ENCODE measurements at regions not wholly inside any gene's neighbourhood (a gene's known extent, or its start where the extent isn't known, plus 50 kb on each side); places are given as distances from the start of the nearest gene placed in this dataset.

GRCh38 chr4:14428125-14428524 is 574.2 kb upstream of the CPEB2 start:
- DNase-seq (ENCODE audit: low read depth in 2 of 2): no peak

GRCh38 chr4:14431155-14432134 is 570.8 kb upstream of the CPEB2 start:
- DNase-seq (ENCODE audit: low read depth in 2 of 2): no peak

GRCh38 chr4:14434483-14434882 is 567.8 kb upstream of the CPEB2 start:
- DNase-seq (ENCODE audit: low read depth in 2 of 2): no peak

- no peak for DNase-seq (ENCODE audit: low read depth in 2 of 2)
Observed at GRCh38 chr4:14434916-14435315, 567.4 kb upstream of the CPEB2 start.

DNA sequence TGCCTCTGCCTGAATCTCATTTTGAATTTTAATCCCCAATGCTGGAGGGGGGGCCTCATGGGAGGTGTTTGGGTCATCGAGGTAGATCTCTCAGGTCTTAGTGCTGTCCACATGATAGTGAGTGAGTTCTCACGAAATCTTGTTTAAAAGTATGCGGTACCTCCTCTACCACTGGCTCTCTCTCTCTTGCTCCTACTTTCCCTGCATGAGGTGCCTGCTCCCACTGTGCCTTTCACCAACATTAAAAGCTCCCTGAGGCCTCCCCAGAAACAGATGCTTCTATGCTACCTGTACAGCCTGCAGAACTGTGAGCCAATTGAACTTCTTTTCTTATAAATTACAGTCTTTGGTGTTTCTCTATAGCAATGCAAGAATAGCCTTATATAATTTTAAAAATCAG is 560.7 kb upstream of the CPEB2 start:
- no peak for DNase-seq (ENCODE audit: low read depth in 2 of 2)

GRCh38 chr4:14445882-14446281 is 556.4 kb upstream of the CPEB2 start:
- DNase-seq (ENCODE audit: low read depth in 2 of 2): no peak

DNA sequence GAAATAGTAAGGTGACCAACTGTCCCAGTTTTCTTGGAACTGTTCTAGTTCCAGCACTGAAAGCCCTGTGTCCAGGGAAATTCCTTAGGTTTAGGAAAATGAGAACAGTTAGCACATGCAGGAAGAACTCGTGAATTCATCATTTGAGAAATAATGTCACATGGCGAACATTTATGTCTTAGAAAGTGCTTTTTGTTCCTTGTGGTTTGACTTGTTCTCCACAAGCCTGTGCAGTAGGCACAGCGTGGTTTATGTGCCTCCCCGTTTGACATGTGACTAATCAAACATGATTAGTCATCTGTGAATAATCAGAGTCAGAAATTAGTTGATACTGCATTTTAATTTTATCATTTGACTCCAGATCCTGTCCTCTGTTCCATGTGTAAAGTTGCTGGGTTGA is 556.0 kb upstream of the CPEB2 start:
- DNase-seq (ENCODE audit: low read depth in 2 of 2): no peak

GRCh38 chr4:14446904-14447303 is 555.4 kb upstream of the CPEB2 start:
- no peak for DNase-seq (ENCODE audit: low read depth in 2 of 2)

DNA sequence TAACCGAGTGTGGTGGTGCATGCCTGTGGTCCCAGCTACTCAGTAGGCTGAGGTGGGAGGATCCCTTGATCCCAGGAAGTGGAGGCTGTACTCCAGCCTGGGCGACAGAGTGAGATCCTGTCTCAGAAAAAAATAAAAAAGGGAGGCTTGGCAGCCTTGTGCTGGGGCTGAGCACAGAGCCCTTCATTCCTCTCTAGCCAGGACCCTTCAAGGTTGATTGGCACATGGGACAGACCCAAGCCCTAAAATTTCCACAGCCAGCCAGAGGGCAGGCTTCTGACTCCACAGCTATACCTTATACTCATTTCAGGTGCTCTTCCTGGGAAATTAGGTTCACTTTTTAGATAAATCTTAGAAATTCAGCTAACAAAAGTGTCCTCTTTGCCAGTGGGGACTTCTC is 553.0 kb upstream of the CPEB2 start:
- DNase-seq (ENCODE audit: low read depth in 2 of 2): no peak

DNA sequence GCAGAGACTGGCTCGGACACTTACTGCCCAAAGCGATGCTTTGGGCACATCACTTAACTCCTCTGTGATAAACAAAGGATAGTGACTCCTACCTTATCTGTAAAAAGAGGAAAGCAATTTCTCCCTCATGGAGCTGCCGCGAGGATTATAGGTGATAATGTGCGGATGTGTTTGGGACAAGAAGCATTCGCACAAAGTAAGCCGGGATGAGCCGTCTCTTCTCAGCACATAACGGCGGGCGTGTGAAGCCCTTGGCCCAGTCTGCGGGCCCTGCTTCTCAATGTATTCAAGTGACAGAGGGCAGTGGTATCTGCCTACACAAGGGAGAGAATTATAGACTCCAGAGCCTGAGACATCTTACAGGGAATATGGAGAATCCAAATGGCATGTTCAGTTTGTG is 550.3 kb upstream of the CPEB2 start:
- no peak for DNase-seq (ENCODE audit: low read depth in 2 of 2)

DNA sequence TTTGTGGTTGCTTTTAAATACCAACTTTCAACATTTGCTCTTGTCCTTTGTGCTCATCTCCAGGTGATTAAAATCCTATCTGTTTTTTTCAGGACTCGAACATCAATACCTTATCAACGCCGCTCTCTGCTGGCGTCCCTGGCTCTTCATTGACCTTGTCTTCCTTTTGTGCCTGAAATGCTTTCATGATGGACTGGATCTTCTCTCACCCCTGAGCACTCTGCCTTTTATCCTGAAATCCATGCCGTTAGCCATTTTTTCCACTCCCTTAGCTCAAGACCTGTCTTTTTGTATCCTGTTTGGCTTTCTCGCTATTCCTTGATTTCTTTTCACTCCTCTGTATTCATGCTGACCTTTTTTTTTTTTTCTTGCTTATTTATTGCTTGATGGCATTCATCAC is 549.5 kb upstream of the CPEB2 start:
- DNase-seq (ENCODE audit: low read depth in 2 of 2): no peak

DNA sequence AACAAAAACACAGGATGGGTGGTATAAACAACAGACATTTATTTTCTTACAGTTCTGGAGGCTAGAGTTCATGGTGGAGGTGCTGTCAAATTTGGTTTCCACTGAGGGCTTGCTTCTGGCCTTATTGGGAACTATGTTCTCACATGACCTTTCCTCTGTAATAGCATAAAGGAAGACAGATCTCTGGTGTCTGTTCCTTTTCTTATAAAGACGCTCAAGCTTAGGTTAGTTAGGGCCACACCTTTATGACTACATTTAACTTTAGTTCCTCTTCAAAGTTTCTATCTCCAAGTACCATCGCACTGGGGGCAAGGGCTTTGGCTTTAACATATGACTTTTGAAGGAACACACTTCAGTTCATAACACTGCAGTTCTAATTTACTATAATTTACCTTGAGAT is 543.8 kb upstream of the CPEB2 start:
- no peak for DNase-seq (ENCODE audit: low read depth in 2 of 2)

DNA sequence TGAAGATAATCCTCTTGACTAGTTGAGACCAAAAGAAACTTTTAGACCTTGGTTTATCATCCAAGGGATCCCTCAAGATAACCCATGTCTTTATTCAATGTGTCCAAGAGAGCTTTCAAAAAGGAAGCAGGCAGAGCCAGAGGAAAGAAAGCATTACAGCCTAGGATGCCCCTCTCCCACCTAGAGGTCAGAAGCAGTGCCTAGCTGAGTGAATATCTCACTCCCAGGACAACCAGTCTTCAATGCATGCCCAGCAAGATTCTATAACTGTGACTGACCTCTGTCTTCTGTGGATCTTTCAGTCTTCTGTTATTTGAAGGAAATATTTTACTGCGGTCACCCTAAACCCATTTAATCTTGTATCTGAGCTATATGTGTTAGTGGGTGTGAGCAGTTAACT is 537.2 kb upstream of the CPEB2 start:
- DNase-seq (ENCODE audit: low read depth in 2 of 2): no peak

- DNase-seq (ENCODE audit: low read depth in 2 of 2): no peak
Observed at GRCh38 chr4:14465507-14465906, 536.8 kb upstream of the CPEB2 start.

DNA sequence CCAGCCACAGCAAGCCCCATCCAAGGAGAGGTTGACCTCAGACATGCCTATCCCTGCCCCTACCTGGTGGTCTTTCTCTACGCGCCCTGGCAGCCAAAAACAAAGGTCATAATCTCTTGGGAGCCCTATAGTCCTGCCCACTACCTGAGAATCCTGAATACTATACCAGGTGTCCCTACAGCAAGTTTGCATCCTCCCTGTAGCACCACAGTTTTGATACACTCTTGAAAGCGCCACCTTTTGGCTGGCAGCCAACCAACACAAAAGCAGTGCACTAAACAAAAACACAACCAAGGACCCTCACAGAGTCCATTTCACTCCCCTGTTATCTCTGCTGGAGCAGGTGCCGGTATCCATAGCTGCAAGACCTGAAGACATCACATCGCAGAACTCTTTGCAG is 523.8 kb upstream of the CPEB2 start:
- no peak for DNase-seq (ENCODE audit: low read depth in 2 of 2)

DNA sequence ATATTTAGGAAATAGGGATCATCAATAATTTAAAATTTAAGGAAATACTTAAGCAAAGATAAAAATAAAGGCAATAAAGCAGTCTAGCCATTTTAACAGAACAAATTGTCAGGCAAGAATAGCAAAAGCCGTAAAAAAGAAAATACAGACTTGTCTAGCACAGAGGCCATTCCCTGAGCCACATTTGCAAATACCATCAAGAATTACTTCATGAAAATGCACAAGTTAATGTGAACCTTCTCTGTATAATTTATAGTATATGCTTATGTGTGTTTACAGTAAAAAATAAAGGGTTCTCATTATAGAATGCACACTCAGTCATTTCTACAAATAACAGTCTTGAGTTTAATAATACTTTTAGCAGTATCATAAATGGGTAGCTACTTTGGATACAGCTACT is 505.9 kb upstream of the CPEB2 start:
- DNase-seq (ENCODE audit: low read depth in 2 of 2): no peak

DNA sequence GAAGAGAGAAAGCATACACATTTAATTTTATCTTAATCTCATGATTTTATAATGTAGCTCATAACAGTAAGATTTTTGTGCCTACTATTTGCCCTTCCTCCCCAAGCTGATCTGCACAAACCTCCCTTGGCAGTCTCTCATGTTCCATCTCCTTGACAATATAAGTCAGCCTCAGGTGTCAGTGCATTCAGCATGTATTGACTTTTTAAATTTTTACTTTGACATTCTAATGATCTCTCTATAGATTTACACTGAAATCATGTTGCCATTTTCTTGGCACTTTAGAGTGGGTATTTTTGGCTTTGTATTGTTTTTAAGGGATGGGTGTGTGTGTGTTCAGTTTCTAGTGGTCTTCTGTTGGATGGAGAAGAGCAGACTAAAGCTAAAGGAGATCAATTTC is 505.3 kb upstream of the CPEB2 start:
- no peak for DNase-seq (ENCODE audit: low read depth in 2 of 2)

- DNase-seq (ENCODE audit: low read depth in 2 of 2): no peak
Observed at GRCh38 chr4:14504162-14504561, 498.1 kb upstream of the CPEB2 start.

- DNase-seq (ENCODE audit: low read depth in 2 of 2): no peak
Observed at GRCh38 chr4:14513471-14513870, 488.8 kb upstream of the CPEB2 start.

- DNase-seq (ENCODE audit: low read depth in 2 of 2): no peak
Observed at GRCh38 chr4:14515556-14515955, 486.7 kb upstream of the CPEB2 start.

- DNase-seq (ENCODE audit: low read depth in 2 of 2): no peak
Observed at GRCh38 chr4:14518136-14518535, 484.1 kb upstream of the CPEB2 start.

DNA sequence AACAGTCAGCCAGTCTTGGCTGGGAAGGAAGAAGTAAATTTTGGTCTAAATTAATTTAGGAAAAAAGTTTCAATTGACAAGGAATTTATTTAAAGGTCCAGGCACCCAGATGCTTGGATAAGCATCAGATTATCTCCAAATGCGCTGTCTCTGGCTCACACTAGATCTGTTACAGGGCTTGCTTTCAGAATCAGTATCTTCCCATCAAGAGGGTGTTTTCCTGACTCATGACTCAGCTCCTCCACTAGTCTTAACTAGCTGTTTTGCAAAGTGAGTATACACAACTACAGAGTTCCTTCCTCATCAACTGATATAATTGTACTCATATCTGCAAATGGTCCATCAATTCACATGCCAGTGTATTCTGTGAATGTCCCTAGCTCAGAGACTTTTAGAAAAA is 482.1 kb upstream of the CPEB2 start:
- DNase-seq (ENCODE audit: low read depth in 2 of 2): no peak

GRCh38 chr4:14524276-14524675 is 478.0 kb upstream of the CPEB2 start:
- DNase-seq (ENCODE audit: low read depth in 2 of 2): no peak

DNA sequence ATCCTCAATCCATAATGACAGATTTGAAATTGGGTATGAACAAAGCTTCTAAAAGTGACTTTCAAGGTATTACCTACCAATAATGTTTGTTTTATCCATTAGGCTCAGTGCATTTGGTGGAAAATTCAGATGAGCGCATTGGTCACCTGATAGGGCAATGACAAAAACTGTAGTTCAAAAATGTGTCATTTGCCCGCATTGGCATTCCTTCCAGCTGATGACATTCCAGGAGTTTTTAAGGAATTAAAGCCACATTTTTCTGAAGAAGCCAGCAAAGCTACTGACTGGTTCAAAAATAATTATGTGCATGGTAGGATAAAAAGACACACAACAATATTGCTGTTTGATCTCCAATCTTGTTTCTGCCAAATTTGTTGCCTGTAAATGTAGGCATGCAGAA is 473.4 kb upstream of the CPEB2 start:
- no peak for DNase-seq (ENCODE audit: low read depth in 2 of 2)

Data from lung microvascular endothelial cell (primary cell).